ENCODE measurements at regions not wholly inside any gene's neighbourhood (a gene's known extent, or its start where the extent isn't known, plus 50 kb on each side); places are given as distances from the start of the nearest gene placed in this dataset.
A peak's percentile ranks its signal among the peaks of the same experiment; 100 is the strongest.
"Not testable (repeated sequence)": the region's sequence is repeated elsewhere in the genome, so short reads cannot be mapped to it uniquely, and the experiment has no call there.

DNA sequence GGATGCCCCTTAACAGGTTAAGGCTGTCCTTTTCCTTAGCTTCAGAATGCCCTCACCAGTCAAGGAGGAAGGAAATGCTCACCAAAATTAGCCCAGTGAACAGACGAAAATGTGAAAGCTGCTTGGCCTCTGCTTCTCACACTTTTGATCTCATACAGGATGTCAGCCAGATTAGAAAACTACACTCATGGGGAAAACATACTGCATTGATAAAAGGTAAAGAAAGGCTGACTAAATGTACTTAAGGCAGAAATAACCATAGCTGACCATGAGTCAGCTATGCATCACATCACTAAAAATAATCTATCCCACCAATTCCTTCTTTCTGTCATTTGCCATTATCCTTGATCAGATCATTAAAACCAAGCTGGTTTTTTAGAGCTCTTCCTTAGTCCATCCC, 198.4 kb upstream of the TENT5A start:
- DNase-seq, result no peak

DNA sequence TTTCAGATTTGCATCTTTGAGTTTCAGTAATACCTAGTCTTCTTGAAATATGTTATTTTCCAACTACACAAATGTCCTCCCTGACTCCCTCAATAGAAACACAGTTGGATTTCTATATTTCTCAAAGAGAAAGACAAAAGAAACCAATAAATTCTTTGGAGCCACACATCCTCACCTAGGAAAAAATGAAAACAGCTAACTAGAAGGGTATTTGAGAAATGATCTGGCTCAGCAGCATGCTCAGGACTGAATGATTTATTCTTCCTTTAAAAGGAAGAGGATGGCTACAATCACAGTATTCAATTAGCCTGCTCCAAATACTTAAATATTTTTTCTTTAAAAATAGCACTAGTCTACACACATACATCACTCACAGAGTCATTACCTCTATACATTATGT, 196.4 kb upstream of the TENT5A start:
- DNase-seq, result no peak

DNA sequence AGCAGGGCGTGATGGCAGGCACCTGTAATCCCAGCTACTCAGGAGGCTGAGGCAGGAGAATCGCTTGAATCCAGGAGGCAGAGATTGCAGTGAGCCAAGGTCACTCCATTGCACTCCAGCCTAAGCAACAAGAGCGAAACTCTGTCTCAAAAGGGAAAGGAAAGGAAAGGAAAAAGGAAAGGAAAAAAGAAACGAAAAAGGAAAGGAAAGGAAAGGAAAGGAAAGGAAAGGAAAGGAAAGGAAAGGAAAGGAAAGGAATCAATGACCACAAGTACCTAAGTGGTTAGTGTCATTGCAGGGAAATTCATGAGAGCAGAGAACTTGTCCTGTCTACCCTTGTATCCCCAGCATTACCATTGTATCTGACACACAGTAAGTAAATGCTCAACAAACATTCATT, 195.7 kb upstream of the TENT5A start:
- DNase-seq, result not testable (repeated sequence)

DNA sequence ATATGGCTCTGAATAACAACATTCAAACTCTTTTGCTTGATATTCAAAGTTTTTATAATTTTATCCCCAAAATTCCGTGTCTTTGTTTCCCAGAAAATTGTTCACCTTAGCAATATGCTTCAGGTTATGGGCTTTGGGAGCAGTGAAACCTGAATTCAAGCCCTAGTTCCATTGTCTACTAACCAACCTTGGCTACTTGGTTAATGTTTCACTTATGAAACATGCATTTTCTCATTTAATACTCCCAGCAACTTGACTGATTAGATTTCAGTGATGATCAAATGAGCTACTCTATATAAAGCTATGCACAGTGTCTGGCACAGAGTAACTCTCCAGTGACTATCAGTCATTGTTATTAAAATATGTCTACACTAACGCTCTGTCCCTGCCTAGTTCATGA, 192.2 kb upstream of the TENT5A start:
- DNase-seq, result no peak

DNA sequence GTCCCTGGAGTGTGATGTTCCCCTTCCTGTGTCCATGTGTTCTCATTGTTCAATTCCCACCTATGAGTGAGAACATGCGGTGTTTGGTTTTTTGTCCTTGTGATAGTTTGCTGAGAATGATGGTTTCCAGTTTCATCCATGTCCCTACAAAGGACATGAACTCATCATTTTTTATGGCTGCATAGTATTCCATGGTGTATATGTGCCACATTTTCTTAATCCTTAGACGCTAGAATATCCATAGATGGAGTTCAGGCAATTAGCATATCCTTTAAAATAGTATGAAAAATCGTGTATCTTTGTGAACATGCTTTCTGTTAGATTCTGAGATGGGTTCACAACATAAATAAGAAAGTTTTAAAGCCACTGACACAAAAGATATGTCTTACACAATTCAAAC, 190.4 kb upstream of the TENT5A start:
- DNase-seq, result not testable (repeated sequence)

DNA sequence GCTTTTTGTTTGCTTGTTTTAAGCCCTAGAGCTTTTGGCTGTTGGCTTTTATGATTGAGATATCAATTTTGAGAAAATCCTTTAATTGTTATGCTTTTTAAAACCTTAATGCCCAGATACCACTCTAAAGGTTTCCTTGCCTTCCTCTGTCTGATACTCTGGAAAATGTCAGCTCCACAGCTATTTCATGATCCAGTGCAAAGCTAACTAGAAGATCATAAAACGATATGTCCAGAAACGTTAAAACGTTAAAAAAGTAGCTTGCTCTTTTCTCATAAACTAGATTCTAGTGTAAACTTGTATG, 189.5 kb upstream of the TENT5A start:
- no peak for DNase-seq

DNA sequence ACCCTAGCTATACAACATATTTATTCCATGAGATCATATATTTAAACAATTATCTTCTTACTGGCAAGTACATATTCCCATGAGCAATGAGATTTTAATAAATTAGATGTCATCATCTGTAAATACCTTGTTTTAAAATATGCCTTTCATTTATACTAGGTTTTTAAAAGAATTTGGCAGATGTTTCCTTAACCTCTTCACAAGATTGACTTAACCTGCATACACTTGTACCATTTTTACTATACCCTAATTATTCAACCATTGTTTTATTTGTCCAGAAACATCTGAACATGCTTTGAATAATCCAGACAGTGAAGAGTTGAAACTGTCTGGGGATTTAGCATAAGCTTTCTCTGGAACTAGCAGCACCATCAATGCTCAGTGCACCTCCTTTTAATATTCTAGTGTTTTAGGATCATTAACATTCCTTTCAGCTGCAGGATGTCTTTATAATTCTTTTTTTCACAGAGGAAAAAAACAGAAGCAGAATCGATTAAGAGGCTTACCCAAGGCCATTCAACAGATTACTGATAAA, 188.0 kb upstream of the TENT5A start:
- DNase-seq, result no peak

DNA sequence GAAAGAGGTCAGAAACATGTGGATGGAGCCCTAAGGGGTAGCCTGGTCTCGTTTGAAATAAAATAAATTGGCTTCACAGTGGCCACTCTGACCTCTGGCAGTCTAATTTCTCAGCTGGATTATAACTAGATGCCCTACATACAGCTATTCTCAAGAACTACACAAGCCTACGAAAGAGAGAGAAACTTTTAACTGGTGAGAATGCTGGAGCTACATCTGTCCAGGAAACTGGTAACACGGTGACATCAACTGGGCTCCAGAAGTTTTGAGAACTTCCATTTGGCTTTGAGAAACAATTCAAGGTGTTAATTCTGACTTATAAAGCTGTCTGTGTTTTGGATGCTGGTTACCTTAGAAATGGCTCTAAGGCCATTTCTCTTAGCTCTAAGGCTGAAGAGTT, 187.3 kb upstream of the TENT5A start:
- no peak for DNase-seq

DNA sequence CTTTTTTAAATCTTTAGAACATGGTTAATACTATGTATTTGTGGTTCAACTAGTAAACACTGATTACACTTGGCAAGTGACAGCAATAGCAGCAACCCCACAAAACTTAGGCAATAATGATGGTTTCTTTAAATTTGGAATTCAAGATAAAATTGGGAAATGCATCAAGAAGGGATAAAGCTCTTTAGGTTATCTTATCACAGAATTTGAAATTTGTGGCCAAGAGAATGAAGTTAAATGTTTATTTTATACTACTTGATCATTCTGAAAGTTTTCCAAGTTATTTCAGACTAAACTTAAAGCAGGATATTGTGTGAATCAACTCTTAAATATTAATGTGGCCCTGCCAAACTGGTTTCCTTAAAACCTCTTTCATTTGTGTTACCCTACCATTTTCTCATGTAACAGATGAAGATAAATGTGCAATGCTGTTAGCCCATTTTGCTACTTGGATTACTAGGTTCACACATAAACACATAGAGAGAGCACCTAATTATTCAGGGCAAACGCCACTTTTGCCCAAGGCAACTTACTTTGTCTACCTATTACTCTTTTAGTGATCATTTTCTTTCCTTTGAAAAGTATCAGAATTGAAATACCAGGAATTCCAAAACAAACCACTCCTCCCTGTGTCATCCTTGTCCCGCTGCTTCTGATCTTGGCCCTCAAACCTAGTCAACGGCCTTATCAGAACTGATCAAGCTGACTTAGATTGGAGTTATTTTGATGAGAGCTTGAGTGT, 186.7 kb upstream of the TENT5A start:
- no peak for DNase-seq

DNA sequence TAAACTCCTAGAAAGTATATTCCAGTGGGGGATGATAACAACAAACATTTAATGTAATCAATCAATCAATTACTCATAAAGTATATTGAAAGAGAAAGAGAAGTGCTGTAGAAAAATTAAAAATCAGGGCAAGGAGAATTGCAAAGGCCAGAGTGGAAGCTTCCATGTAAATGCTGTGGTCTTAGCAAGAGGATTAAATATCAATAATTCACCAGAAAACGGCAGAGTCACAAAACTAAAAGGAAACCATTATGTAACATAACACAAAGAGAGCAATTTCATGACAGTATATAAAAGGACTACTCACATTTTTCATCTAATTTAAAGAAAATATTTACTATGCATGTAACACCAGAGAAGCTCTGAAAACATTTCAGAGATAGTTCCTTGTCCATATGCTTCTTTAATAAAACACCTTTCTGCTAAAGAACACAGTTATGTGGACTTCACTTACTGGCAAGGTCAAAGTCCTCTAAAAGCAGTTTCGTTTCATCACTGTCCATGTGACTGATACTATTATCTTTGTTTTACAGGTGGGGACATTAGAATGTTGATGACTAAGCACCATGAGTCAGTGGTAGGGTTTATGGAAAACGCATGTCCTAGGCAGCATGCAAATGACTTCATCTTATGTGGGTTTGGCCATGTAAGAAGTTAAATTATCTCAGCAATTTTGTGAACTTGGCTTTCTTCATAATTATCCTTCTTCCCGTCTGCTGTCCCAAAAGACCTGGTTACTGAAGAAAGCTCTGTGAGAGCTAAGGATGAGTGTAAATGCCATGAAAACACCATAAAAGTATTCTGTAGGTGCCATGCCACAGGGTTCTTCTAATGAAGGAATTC, 185.8 kb upstream of the TENT5A start:
- DNase-seq, result peak; percentile 1

DNA sequence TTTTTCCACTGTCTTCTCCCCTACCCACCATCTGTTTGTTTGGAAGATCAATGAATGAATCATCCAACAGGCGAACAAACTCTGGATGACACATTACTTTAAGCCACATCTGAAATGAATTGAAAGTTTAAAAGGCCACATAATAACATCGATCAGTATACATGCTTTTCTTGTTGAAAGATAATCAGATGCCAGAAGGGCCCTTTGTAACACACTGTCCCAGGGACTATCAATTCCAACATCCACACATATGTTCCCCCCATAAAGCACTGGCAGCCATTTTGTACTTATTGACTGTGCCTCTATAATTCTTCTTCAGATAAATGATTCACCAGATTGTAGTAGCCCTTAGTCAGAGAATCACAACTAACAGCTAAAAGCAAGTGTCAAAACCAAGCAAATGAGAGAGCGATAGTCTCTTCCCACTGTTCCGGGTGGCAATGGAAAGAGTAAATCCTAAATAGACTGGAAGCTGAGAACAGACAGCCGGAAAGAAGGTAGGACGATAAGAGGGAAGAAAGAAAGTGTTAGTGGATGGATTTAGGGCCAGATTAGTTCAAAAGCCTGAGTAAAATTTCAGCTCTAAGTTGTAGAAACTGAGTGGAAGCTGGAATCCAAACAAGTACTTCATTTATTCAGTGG, 184.9 kb upstream of the TENT5A start:
- DNase-seq, result no peak

DNA sequence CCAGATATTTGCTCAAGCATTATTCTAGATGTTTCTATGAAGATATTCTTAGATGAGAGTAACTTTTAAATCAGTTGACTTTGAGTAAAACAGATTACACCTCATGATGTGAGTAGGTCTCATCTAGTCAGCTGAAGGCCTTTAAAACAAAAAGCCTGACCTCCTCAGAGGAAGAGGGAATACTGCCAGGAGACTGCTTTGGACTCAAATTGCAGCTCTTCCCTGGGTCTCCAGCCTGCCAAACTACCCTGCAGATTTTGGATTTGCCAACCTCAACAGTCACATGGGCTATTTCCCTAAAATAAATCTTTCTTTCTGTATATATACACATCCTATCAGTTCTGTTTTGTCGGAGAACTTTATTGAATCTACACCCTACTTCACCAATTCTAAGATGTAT, 182.5 kb upstream of the TENT5A start:
- DNase-seq, result no peak

DNA sequence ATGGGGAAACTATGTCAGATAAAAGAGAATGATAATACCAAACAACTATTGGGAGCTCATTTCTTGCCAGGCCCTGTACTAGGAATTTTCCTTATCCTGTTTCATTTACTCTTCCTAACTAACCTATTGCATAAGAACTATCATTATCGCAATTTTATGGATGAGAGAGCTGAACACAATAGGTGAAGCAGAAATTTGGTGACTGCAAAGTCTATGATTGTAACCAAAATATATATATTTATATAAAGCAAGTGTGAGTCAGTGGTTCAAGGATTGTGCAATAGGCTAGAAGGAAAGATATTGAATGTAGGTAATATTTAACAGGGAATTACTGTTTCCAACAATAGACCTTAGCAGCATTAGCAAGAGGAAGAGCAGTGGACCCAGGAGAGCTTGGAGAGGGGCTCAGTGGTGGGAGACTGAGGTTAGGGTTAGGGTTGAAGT, 181.1 kb upstream of the TENT5A start:
- no peak for DNase-seq

DNA sequence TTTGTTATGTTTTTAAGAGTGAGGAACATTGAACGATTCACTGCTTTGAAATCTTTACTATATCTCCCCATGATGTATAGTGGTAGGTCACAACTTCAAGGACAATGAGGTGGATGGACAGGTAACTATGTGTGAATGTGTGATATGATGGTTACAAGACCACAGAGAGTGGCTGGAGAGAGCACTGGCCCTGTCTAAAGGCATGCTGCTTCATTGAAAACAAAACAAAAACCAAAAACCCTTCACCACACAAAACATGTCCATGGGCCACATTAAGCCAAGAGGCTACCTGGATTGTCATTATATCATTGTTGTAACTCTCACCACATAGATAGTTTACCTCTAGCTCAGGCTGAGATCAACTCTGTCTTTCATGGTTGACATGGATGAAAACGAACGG, 180.6 kb upstream of the TENT5A start:
- DNase-seq, result no peak

DNA sequence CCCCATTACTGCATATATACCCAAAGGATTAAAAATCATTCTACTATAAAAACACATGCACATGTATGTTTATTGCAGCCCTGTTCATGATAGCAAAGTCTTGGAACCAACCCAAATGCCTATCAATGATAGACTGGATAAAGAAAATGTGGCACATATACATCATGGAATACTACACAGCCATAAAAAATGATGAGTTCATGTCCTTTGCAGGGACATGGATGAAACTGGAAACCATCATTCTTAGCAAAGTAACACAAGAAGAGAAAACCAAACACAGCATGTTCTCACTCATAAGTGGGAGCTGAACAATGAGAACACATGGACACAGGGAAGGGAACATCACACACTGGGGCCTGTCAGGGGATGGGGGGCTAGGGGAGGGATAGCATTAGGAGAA, 180.0 kb upstream of the TENT5A start:
- not testable (repeated sequence) for DNase-seq

DNA sequence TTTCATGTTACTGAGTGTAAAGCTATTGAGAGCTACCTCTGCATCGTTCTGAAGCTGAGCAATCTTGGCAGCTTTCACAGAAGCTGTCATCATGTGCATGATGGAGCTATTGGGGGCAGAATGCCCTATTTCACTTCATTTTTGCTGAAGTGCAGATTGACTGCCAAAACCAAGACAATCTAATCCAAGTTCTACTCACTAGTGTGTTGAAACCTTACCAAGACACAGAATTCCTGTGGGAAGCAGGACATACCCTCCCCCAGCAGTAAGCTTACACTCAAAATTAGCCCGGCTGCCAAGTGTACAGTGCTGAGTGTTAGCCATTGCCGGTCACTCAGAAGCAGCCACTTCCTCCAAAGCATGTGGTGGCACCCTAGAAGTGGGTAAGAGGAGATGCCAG, 177.3 kb upstream of the TENT5A start:
- no peak for DNase-seq

DNA sequence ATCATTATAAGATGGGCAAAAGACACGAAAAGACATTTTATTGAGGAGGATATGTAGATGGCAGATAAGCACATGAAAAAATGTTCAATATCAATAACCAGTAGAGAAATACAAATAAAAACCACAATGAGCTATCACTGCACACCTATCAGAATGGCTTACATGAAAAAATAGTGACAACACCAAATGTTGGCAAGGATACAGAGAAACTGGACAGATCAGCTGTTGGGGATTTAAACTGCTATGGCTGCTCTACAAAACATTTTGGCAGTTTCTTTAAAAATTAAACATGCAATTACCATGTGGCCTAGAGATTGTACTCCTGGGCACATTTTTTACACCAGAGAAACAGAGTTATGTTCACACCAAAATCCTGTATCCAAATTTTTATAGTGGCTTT, 172.7 kb upstream of the TENT5A start:
- no peak for DNase-seq

DNA sequence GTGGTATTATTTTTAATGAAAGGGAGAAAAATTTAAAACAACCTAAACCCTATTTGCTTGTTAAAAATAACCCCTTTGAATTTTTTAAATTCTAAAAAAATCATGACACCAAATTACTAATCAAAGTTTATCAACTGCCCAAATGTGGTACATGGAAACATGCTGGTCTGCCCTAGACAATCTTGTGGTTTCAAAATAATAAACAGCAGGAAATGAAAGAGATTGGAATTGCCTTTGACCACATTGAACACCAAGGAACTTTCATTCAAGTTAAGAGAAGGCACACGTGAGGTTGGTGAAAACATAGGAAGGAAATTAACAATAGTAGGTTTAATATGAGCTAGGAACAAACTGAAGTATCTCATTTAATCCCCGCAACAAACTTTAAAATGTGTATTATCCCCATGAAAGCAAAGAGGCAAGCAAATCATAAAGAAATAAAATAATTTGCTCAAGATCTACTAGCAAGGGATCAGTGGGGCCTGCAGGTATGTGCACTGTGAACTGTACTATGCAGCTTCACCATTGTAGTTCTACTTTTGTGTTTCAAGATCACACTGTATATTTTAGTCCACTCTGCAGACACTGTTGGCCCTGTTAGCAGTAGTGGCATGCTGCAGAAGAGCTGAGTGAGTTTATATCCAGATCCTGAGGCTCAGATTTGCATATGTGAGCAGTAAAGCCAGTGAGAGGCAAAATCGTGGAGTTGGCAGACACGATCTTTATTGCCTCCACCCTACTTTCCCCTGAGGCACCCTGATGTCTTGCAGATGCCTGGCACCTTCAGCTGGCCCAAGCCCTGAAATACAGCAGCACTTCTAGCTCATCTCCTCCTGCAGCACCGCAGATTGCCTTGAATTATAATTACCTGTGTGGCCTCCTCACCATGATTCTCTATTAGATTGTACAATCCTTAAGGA, 157.8 kb upstream of the TENT5A start:
- DNase-seq, result no peak

DNA sequence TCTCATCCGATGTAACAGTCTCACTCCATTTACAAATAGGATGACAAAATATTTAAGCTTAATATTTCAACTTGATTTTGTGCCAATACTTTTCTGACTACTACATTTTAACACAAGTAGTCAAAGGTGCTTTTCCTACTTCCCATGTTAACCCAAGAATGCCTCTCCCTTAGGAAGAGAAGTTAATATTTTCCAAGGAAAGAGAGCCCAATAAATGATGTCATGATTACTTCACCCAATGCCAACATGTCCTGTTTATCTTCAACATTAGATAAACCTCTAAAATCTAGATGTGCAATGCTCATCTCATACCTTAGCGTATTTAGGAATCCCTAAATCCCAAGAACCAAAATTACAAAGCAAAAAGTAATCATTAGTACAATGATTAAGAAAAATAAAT, 156.7 kb upstream of the TENT5A start:
- DNase-seq, result no peak

DNA sequence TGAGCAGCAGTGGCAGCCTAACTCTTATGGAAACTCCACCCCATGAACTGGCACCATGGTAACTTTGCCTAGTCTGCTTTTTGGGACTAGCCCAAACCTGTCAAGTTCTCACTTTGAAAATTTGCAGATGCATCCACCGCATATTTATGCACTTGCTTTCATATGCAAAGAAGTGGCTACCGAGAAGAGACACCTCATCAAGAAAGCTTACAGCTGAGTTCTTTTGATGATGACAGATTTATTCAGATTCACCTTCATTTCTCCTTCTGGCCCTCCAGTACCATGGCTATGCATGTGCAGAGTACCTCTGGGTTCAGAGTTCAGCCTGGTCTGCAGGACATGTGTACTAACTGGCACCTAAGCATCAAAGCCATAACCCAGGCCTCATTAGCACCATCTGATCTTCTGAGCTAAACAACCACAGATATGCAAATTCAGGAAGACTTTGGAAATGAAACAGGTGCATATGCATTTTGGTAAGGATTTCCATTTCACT, 154.3 kb upstream of the TENT5A start:
- DNase-seq, result no peak

DNA sequence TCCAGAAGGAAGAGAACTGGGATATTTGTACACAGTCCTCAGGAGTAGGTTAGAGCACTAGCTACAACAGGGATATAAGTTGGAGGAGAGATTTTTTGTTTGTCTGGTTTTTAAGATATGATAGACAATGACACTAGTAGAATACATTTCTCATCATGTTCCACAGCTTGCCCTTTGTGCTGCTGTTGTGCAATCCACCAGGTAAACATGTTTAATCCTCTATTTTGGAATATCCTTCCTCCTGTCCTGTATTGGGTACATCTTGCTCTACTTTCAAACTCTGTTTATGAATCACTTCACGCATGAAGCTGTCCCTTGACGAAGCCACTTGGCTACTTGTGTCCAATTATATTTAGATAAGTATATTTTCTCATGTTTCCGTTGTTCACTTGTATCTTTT, 153.6 kb upstream of the TENT5A start:
- DNase-seq, result no peak

DNA sequence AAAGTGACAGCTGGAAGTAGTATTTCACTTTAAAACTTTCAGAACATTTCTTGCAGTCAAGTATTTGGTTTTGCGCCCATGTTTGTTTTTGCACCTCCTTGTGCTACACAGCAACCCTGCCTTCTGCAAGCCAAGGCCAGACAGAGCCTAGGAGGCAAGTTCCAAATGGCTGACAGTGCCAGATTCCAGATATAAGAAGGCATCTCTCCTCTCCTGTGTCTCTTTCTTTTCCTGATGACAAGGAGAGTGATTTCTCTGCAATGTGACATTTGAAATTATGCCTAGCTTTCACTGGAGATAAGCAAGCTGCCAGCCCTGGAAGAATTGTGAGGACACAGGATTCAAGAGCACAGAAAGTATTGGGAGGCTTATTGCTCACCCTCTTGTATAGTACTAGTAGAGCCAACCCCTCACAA, 149.1 kb upstream of the TENT5A start:
- DNase-seq, result no peak

DNA sequence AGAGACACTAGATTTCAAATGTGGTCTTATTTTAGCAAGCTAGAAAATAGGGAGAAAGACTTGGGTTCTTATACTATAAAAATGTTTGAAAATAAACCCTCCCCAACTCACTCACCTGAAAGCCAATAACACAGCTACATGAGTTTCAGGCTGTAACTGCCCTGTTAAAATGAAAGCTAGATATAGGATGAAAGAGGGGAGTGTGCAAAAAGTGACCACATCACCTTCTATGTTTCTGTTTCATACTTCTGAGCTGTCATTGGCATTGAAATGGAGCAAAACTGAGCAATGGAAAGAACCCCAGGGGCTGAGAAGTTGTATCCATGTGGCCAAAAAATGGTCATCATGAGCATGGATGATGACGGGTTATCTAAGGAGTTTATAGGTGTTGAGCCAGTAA, 148.1 kb upstream of the TENT5A start:
- DNase-seq, result no peak
